B cell (primary cell): ENCODE measurements at regions not wholly inside any gene's neighbourhood (a gene's known extent, or its start where the extent isn't known, plus 50 kb on each side); places are given as distances from the start of the nearest gene placed in this dataset.

Source experiments
- ATAC-seq: fragments of 200-7000 bp; cut with Tn5 transposase; one replicate; pipeline ENCODE4 v1.10.0; 2021; ENCODE audit warnings: low read depth, mild to moderate bottlenecking, moderate number of reproducible peaks, moderate library complexity
- CTCF ChIA-PET: fragments of 350-600 bp; sonication (Branson Sonifier 250); formaldehyde crosslinking; loops from one replicate; lab custom pipeline; 2021; ENCODE audit warnings: antibody characterized with exemption, inconsistent platforms; lab: Charles Lee
- POLR2A ChIA-PET: fragments of 350-600 bp; sonication (Branson Sonifier 250); formaldehyde crosslinking; loops from one replicate; lab custom pipeline; 2021; ENCODE audit warnings: antibody characterized with exemption; lab: Charles Lee
- DNase-seq: peaks from one replicate; pipeline ENCODE4 v3.0.0; 2013
- H2AFZ ChIP-seq: 2 replicates; pipeline ENCODE4 v1.6.1; 2012; ENCODE audit warnings: mild to moderate bottlenecking, low read depth, low read length; ENCODE audit not compliant: insufficient read depth, poor library complexity, severe bottlenecking
- H3K27ac ChIP-seq, 2 donors: 1 replicate in 1 of 2; 2 replicates in 1 of 2; pipeline ENCODE4 v1.5.1; 2012 to 2013; ENCODE audit warnings: low read length in 2 of 2, mild to moderate bottlenecking in 2 of 2, moderate library complexity in 1 of 2
- H3K27me3 ChIP-seq, 4 experiments: fragments of 200-600 bp in 1 of 4; sonication (generic) in 1 of 4; replicated peaks in 1 of 4; 1 replicate in 2 of 4; 2 replicates in 2 of 4; pipeline versions ENCODE4 v1.6.1 to v1.7.0; 2013 to 2016; ENCODE audit warnings: low read length in 3 of 4, mild to moderate bottlenecking in 2 of 4, mixed read lengths in 1 of 4, moderate library complexity in 1 of 4; ENCODE audit not compliant: insufficient read depth in 4 of 4, control insufficient read depth in 3 of 4; ENCODE audit errors: control extremely low read depth in 1 of 4
- H3K36me3 ChIP-seq, 2 experiments: replicated peaks in 1 of 2; 1 replicate in 1 of 2; 2 replicates in 1 of 2; pipeline versions ENCODE4 v1.6.1 to v1.7.1; 2013; ENCODE audit warnings: low read length in 1 of 2; ENCODE audit not compliant: insufficient read depth in 2 of 2, control insufficient read depth in 1 of 2; ENCODE audit errors: control extremely low read depth in 1 of 2, extremely low read depth in 1 of 2
- H3K4me1 ChIP-seq, 2 donors: fragments of 200-600 bp in 1 of 2; sonication (generic) in 1 of 2; 1 replicate in 1 of 2; 2 replicates in 1 of 2; pipeline versions ENCODE4 v1.5.1 to v1.6.1; 2013 to 2017; ENCODE audit warnings: low read length in 2 of 2; ENCODE audit not compliant: control insufficient read depth in 2 of 2, insufficient read depth in 2 of 2
- H3K4me2 ChIP-seq: replicated peaks from 2 replicates; pipeline ENCODE3; 2012; ENCODE audit warnings: mild to moderate bottlenecking, low read depth, low read length; ENCODE audit not compliant: poor library complexity, severe bottlenecking
- H3K4me3 ChIP-seq, 5 experiments: fragments of 200-600 bp in 1 of 5; sonication (generic) in 1 of 5; 1 replicate in 3 of 5; 2 replicates in 2 of 5; pipeline versions ENCODE4 v1.5.1 to v1.7.0; 2011 to 2016; ENCODE audit warnings: low read length in 4 of 5, mild to moderate bottlenecking in 4 of 5, low read depth in 2 of 5, control low read depth in 1 of 5, moderate library complexity in 1 of 5; ENCODE audit not compliant: insufficient read depth in 1 of 5; ENCODE audit errors: control extremely low read depth in 1 of 5, extremely low read depth in 1 of 5
- H3K79me2 ChIP-seq: fragments of 200-600 bp; sonication (generic); one replicate; pipeline ENCODE4 v1.6.0; 2016; ENCODE audit warnings: low read length; ENCODE audit not compliant: control insufficient read depth, insufficient read depth
- H3K9ac ChIP-seq: fragments of 200-600 bp; sonication (generic); 2 replicates; pipeline ENCODE4 v1.6.1; 2017; ENCODE audit warnings: mild to moderate bottlenecking, low read length, moderate library complexity
- H3K9me3 ChIP-seq, 3 donors: one replicate each; pipeline versions ENCODE4 v1.6.1 to v1.7.1; 2013; ENCODE audit warnings: low read length in 2 of 3; ENCODE audit not compliant: control insufficient read depth in 2 of 3, insufficient read depth in 1 of 3; ENCODE audit errors: control extremely low read depth in 1 of 3
- H4K20me1 ChIP-seq: 2 replicates; pipeline ENCODE4 v1.6.0; 2012; ENCODE audit warnings: mild to moderate bottlenecking, low read length; ENCODE audit not compliant: insufficient read depth, control insufficient read depth, poor library complexity, severe bottlenecking
- H3K27ac Mint-ChIP-seq: one replicate; pipeline ENCODE4 v1.8.0; 2021; ENCODE audit warnings: mixed read lengths
- H3K27me3 Mint-ChIP-seq: one replicate; pipeline ENCODE4 v1.8.0; 2021; ENCODE audit warnings: mixed read lengths
- H3K4me1 Mint-ChIP-seq: one replicate; pipeline ENCODE4 v1.8.0; 2021; ENCODE audit warnings: mixed read lengths
- H3K4me3 Mint-ChIP-seq: one replicate; pipeline ENCODE4 v1.8.0; 2021; ENCODE audit warnings: mixed read lengths
- H3K9me3 Mint-ChIP-seq: one replicate; pipeline ENCODE4 v1.8.0; 2022; ENCODE audit warnings: mixed read lengths; ENCODE audit not compliant: insufficient read depth
- EZH2 ChIP-seq: IDR thresholded peaks from 2 replicates; pipeline ENCODE4 v1.6.1; 2012; ENCODE audit warnings: borderline replicate concordance, low read depth, mild to moderate bottlenecking, moderate library complexity, low read length; ENCODE audit not compliant: insufficient read depth, poor library complexity, severe bottlenecking
- WGBS: methylation state at CpG from one replicate; pipeline ENCODE4 v1.1.5; 2013; ENCODE audit warnings: missing lambda C conversion rate; ENCODE audit not compliant: insufficient coverage; 5-methylcytosine and 5-hydroxymethylcytosine counted together
- intact Hi-C: fragments of 100-400 bp; cut with micrococcal nuclease; formaldehyde crosslinking; loops from one replicate; pipeline ENCODE4 v1.10.0; 2022
- TF ChIP-seq, protein P1 (sequence below): fragments of 200-600 bp; IDR thresholded peaks from one replicate; pipeline ENCODE4 v1.8.0; 2022; ENCODE audit warnings: antibody characterized with exemption, mild to moderate bottlenecking

DNA sequence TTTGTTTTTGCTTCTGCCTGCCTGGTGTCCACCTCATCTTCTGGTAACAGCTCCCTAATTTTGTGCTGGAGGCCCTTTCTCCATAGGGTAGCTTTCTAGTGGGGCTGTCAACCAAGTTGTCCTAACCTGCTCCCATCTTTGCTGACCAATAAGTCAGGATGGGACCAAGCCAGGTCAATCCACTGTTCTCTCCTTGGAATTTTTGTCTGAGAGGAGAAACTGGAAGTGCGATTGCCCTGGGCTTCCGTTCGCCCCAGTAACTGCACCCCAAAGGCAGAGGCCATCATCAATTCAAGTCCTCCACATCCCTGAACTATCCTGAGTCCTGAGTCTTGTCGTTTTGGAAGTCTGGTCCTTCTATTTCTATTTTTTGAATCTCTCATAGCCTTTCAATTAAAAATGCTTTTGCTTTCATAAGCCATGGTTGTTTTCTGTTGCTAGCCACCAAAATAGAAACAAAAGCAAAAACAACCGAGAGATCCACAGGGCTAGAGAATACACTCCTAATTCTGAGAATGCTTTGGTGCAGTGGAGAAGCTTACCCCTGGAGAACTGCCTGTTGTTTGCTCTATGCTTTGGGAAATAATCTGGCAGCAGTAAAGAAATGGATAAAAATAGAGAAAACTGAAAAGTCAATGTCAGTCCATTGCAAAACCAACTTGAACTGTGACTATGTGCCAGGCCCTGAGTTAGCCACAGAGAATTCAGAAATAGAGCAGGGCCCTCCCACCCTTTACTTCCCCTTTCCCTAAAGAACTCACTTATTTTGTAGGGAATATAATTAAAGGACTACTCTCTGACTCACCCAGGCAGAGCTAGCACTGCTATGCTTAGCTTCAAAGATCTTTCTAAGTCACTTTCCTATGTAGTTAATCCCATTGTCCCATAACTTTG, 368.1 kb downstream of the CXCL12 start:
- no peaks in the 10 kb centered on the region for H3K9me3 ChIP-seq
- CTCF ChIA-PET, result no interaction called here
- no peak overlapping the region for H3K4me3 ChIP-seq
- DNase-seq (no peak), ATAC-seq (no peak)
- Mint-ChIP-seq H3K27me3 (no peaks in the 10 kb centered on the region), H3K9me3 (no peaks in the 10 kb centered on the region), H3K27ac (no peak overlapping the region), H3K4me1 (no peaks in the 10 kb centered on the region), H3K4me3 (no peak overlapping the region)
- no peaks in the 10 kb centered on the region for H3K36me3 ChIP-seq
- no peak overlapping the region for H3K27ac ChIP-seq
- H3K4me1 ChIP-seq, result no peaks in the 10 kb centered on the region
- no peak overlapping the region for H2AFZ ChIP-seq
- 90% methylated on average over 3 of the region's 5 CpGs for WGBS
- no peaks in the 10 kb centered on the region for H3K27me3 ChIP-seq
- POLR2A ChIA-PET, result no interaction called here
- no peak overlapping the region for H3K9ac ChIP-seq
- TF ChIP-seq, protein P1, sequence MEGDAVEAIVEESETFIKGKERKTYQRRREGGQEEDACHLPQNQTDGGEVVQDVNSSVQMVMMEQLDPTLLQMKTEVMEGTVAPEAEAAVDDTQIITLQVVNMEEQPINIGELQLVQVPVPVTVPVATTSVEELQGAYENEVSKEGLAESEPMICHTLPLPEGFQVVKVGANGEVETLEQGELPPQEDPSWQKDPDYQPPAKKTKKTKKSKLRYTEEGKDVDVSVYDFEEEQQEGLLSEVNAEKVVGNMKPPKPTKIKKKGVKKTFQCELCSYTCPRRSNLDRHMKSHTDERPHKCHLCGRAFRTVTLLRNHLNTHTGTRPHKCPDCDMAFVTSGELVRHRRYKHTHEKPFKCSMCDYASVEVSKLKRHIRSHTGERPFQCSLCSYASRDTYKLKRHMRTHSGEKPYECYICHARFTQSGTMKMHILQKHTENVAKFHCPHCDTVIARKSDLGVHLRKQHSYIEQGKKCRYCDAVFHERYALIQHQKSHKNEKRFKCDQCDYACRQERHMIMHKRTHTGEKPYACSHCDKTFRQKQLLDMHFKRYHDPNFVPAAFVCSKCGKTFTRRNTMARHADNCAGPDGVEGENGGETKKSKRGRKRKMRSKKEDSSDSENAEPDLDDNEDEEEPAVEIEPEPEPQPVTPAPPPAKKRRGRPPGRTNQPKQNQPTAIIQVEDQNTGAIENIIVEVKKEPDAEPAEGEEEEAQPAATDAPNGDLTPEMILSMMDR, result no peak
- TF ChIP-seq EZH2, result no peak
- no peaks in the 10 kb centered on the region for H4K20me1 ChIP-seq
- no peaks in the 10 kb centered on the region for H3K79me2 ChIP-seq
- intact Hi-C loops, result no loop called here
- H3K4me2 ChIP-seq, result no peak overlapping the region

DNA sequence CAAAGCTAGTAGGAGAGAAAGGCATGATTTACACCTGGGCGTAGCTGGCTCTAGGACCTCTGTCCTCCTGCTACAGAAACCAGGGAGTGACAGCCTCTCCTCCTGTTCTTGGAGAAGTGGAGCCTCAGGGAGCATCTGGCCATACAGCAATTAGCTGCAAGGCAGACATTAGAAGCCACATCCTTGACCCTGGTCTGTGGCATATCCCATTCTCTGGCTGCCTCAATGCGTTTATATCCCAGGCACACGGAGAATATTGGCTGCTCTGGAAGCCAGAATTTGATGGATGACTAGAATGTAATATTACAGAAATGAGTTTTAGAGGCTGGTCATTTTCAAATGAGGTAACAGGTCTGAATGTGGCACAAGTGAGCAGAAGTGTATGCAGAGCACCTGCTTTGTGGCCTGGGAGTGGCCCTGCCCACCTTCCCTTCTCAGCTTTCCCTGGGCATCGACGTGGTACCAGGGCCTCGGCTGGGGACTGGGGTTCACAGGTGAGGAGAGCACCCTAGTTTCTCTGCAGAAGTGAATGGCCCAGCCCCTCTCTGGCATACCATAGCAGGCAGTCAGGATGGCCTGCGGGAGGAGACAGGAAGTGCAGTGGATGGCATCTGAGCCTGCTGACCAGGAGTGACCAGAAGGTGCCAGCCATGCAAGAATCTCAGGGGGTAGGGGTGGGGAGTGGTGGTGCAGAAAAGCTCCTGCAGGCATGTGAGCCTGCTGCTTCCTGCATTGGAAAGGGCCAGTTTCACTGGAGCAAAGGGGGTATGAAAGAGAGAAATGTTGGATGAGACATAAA, 367.2 kb upstream of the ZNF32 start:
- POLR2A ChIA-PET, result no interaction called here

More for the DNA sequence above, 367.2 kb upstream of the ZNF32 start:
- no peaks in the 10 kb centered on the region for H3K4me1 Mint-ChIP-seq
- H3K4me1 ChIP-seq, result no peaks in the 10 kb centered on the region
- no peak for DNase-seq
- H3K27ac ChIP-seq, result no peak overlapping the region
- intact Hi-C loops, result no loop called here
- no peaks in the 10 kb centered on the region for H3K27me3 Mint-ChIP-seq
- H4K20me1 ChIP-seq, result no peaks in the 10 kb centered on the region
- no peaks in the 10 kb centered on the region for H3K79me2 ChIP-seq
- no peak overlapping the region for H3K4me2 ChIP-seq
- TF ChIP-seq, protein P1, result no peak
- H3K4me3 ChIP-seq, result no peak overlapping the region
- no peak overlapping the region for H3K4me3 Mint-ChIP-seq
- H3K9me3 ChIP-seq, result peaks cover 0 to 2% (median 0%) of the 10 kb centered on the region in 3 donors
- WGBS, result 94% methylated on average over 7 of the region's 7 CpGs
- CTCF ChIA-PET, result no interaction called here
- no peak for ATAC-seq
- H2AFZ ChIP-seq, result no peak overlapping the region
- no peak overlapping the region for H3K27ac Mint-ChIP-seq
- H3K27me3 ChIP-seq, result no peaks in the 10 kb centered on the region
- H3K9ac ChIP-seq, result no peak overlapping the region
- H3K36me3 ChIP-seq, result no peaks in the 10 kb centered on the region
- no peaks in the 10 kb centered on the region for H3K9me3 Mint-ChIP-seq
